Activated CD8-positive, alpha-beta memory T cell treated with anti-CD3 and anti-CD28 coated beads for 36 hours (primary cell): ENCODE measurements at regions not wholly inside any gene's neighbourhood (a gene's known extent, or its start where the extent isn't known, plus 50 kb on each side); places are given as distances from the start of the nearest gene placed in this dataset.
"Not testable (repeated sequence)": the region's sequence is repeated elsewhere in the genome, so short reads cannot be mapped to it uniquely, and the experiment has no call there.

Experiments used
- CTCF ChIA-PET: fragments of 350-600 bp; sonication (Branson Sonifier 250); formaldehyde crosslinking; loops from one replicate; lab custom pipeline; 2021; ENCODE audit warnings: antibody characterized with exemption; lab: Charles Lee
- POLR2A ChIA-PET: fragments of 350-600 bp; sonication (Branson Sonifier 250); formaldehyde crosslinking; loops from one replicate; lab custom pipeline; 2021; ENCODE audit warnings: antibody characterized with exemption; lab: Charles Lee

- ChIA-PET CTCF (no interaction called here), POLR2A (no interaction called here)
These were observed 97.2 kb downstream of the CARTPT start for GRCh38 chr5:71816307-71816706.

DNA sequence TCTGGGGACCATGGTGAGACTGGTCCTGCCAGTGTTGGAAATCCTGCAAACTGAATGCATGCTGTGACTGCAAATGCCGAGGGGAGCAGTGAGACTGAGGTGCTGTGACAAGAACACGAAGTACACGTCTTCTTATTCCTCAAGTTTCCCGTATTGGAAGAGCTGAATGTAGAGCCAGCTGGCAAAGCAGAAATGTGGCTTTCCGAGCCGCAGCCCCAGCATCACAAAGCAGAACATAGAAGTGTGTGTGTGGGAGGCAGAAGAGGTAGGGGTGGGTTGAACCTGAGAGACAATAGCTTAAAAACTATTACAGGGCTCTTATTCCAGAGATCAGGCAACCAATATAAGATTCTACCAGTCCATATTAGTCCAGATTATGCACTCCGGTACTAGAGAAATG is 98.8 kb downstream of the CARTPT start:
- ChIA-PET POLR2A (no interaction called here), CTCF (no interaction called here)

- CTCF ChIA-PET, result no interaction called here
- POLR2A ChIA-PET, result no interaction called here
These were observed 102.0 kb downstream of the CARTPT start for GRCh38 chr5:71821029-71821428.

GRCh38 chr5:71822065-71822464 is 103.0 kb downstream of the CARTPT start:
- POLR2A ChIA-PET, CTCF ChIA-PET: not testable (repeated sequence)

GRCh38 chr5:71825992-71826391 is 106.9 kb downstream of the CARTPT start:
- CTCF ChIA-PET, result no interaction called here
- POLR2A ChIA-PET, result no interaction called here

DNA sequence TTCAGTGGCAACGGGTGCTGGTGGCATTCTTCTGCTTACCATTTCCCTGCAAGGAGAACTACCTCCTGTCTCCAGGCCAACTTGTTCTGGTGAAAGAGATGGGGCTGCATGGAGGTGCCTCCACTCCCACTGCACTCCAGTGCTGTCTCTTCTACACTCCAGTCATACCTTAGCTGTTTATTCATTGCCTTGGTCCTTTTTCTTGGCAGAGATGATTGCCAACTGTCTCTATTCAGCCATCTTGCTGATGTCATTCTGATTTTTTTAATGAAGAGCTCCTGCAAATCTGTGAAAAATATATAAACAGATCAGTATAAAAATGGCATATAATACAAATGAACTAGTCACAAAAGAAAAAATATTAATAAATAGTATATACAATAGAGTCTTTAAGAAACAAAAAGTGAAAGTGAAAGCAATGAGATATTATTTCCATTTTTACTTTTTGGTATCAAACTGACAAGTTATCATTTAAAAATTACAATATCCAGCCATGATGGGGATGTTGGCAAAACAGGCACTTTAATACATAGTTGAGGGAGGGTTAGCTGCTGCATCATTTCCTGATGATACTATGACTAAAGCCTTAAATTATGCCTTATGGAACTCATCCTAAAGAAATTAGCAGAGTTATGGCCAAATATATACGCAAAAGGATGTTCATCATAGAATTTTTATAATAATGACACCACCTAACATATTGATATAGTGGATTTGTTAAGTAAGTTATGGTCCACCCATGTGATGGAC is 109.4 kb downstream of the CARTPT start:
- CTCF ChIA-PET, result interaction anchor here (0.8 kb wide), 1 partner anchor 12 kb away, joined by 3 read pairs; no protein-coding TSS in a partner anchor
- POLR2A ChIA-PET, result no interaction called here

DNA sequence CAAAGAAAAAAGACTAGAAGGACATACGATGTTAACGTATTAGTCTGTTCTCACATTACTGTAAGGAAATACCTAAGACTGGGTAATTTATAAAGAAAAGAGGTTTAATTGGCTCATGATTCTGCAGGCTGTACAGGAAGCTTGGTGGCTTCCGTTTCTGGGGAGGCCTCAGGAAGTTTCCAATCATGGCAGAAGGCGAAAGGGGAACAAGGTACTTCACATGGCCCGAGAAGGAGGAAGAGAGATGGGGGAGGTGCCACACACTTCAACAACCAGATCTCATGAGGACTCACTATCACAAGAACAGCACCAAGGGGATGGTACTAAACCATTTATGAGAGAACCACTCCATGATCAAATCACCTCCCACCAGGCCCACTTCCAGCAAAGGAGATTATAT is 110.1 kb downstream of the CARTPT start:
- CTCF ChIA-PET, result no interaction called here
- POLR2A ChIA-PET, result no interaction called here

GRCh38 chr5:71830681-71831539 is 111.8 kb downstream of the CARTPT start:
- POLR2A ChIA-PET, result no interaction called here
- CTCF ChIA-PET, result no interaction called here

- CTCF ChIA-PET, result no interaction called here
- POLR2A ChIA-PET, result no interaction called here
These were observed 114.0 kb downstream of the CARTPT start for GRCh38 chr5:71832812-71833715.

DNA sequence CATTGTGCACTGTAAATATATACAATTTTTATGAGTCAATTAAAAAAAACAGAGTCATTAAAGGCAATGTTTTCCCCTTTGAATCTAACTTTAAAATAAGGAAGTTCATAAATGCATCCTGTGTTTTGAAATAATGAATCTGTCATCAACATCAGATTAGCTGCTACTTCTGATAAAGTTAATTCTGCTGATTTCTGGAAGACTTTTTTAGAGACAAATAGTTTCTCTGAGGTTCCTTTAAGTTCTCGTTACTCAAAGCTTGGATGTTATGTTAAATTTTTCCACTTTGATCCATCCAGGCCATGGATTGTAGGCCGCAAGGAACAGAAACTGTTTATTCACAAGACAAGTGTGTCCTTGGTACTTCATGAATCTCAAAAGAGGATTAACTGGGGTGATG is 115.5 kb downstream of the CARTPT start:
- POLR2A ChIA-PET, result no interaction called here
- CTCF ChIA-PET, result no interaction called here

DNA sequence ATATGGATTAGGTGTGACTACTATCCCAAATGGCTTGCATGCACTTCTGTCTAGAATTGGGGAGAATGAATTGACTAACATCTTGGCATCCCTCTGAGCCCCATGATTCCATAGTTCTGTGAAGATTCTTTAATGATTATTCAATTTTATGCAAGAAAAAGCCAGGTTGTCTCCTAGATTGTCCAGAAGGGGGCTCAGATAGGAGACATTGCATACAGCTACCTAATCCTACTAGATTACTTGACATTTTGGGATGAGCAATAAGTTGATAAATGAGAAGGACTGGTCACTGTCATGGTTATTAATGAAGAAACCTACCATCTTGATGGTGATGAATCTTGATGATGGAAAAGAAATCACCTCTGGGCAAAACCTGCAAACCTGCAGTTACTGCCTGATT is 117.0 kb downstream of the CARTPT start:
- POLR2A ChIA-PET, result no interaction called here
- CTCF ChIA-PET, result no interaction called here

DNA sequence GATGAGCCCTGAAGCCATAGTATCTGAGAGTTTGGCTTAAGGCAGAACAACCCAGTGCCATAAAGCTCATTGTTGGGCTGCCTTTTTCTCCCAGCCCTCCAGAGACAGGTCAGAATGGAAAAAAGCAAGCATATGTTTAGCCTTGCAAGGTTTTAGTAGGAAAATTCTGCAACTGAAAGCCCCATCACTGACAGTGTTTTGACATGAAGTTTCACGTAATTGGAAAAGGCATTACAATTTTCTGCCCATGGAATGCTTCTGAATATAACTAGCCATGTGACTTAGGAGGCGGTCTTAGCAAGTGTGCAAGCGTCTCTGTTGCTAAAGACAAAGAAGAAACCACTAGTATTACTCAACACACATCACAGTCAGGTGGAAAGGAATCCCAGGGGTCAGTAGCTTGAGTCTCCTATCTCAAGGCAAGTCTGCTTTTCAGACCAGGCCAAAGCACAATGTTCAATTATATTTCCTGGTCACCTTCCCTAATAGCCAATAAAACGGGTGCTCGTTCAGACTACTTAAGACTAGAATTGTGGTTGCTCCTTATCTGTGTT is 117.6 kb downstream of the CARTPT start:
- CTCF ChIA-PET, result no interaction called here

DNA sequence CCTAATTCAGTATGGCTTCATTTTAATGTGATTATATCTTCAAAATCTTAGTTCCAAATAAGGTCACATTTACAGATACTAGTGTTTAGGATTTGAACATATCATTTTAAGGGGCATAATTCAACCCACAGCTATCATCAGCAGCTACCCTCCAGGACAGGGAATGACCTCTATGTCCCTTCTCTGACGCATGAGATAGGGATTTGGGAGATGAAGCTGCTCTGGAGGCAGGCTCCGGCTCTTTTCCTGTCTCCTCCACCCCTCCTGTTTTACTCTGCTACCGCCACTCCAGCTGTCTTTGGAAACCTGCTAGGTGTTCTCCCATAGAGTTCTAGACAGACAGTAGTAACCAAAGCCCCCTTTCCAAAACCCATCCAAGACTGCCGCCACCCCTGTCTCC is 119.2 kb downstream of the CARTPT start:
- ChIA-PET POLR2A (no interaction called here), CTCF (no interaction called here)

More for the DNA sequence above, 117.6 kb downstream of the CARTPT start:
- POLR2A ChIA-PET, result no interaction called here

GRCh38 chr5:71839096-71839884 is 120.2 kb downstream of the CARTPT start:
- CTCF ChIA-PET, result interaction anchor here (0.6 kb wide), 1 partner anchor 11 kb away, joined by 3 read pairs; no protein-coding TSS in a partner anchor
- POLR2A ChIA-PET, result no interaction called here

GRCh38 chr5:71841107-71841506 is 122.0 kb downstream of the CARTPT start:
- ChIA-PET CTCF (no interaction called here), POLR2A (no interaction called here)

GRCh38 chr5:71843111-71843510 is 124.0 kb downstream of the CARTPT start:
- POLR2A ChIA-PET, result no interaction called here
- CTCF ChIA-PET, result no interaction called here

GRCh38 chr5:71844862-71845261 is 125.8 kb downstream of the CARTPT start:
- CTCF ChIA-PET, result no interaction called here
- POLR2A ChIA-PET, result no interaction called here

GRCh38 chr5:71859515-71859914 is 140.4 kb downstream of the CARTPT start:
- POLR2A ChIA-PET, result no interaction called here
- CTCF ChIA-PET, result no interaction called here

DNA sequence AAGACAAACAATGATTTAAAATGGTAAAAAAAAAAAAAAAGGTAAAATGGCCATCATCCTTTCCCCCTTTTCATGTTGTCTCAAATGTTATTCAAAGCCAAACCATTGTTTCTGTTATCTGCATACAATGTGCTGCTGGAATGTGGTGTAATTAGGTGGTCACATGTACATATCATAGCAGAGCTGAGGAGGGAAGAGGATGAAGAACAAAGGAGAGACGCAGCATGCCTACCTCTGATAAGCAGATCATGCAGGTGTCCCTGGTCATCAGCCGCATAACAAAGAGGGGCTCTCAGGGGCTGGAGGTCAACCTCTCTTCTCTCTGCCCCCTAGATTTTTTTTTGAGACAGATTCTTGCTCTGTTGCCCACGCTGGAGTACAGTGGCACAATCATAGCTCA is 141.0 kb downstream of the CARTPT start:
- ChIA-PET POLR2A (no interaction called here), CTCF (no interaction called here)
